ENCODE measurements at regions not wholly inside any gene's neighbourhood (a gene's known extent, or its start where the extent isn't known, plus 50 kb on each side); places are given as distances from the start of the nearest gene placed in this dataset.

DNA sequence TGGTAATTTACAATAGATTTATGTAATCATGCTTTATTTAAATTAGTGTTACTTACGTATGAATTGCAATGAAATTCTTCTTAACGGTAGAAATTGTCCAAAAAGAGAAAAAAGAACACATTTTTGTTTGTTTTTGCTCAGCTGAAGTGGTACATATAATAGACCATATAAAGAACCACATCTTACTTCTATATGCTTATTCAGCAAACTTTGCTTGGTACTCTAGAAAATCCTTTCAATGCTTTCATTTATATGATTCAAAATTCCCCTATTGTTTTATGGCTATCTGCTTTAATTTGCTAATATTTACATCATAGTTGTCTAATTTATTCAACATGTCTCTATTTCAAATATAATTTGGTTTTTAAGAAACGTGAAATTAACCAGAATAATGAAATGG lies 903.2 kb downstream of the ANKRD7 start:
- TF ChIP-seq CTCF (IDR thresholded peaks at IDR 0.05; ENCODE audit: low read depth, low read length), result no peak
- no peak overlapping the region for H3K4me3 ChIP-seq (ENCODE audit: low read depth, low read length)

- no peak for TF ChIP-seq CTCF (IDR thresholded peaks at IDR 0.05; ENCODE audit: low read depth, low read length)
- no peak overlapping the region for H3K4me3 ChIP-seq (ENCODE audit: low read depth, low read length)
Measured at GRCh38 chr7:119132436-119132835, 907.9 kb downstream of the ANKRD7 start.

DNA sequence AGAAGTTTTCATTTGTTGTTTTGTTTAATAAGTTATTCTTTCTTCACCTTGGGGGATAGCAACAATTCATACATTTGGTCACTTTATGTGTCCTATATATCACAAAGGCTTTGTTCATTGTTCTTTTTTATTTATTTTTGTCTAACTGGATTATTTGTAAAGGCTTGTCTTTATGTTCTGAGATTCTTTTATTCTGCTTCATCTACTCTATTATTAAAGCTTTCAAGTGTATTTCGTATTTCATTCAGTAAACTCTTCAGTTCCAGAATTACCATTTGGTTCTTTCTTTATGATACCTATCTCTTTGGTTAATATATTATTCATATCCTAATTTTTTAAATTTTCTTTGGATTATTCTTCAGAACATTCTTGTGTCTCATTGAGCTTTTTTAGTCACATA lies 942.9 kb downstream of the ANKRD7 start:
- TF ChIP-seq CTCF (IDR thresholded peaks at IDR 0.05; ENCODE audit: low read depth, low read length), result no peak
- no peak overlapping the region for H3K4me3 ChIP-seq (ENCODE audit: low read depth, low read length)

DNA sequence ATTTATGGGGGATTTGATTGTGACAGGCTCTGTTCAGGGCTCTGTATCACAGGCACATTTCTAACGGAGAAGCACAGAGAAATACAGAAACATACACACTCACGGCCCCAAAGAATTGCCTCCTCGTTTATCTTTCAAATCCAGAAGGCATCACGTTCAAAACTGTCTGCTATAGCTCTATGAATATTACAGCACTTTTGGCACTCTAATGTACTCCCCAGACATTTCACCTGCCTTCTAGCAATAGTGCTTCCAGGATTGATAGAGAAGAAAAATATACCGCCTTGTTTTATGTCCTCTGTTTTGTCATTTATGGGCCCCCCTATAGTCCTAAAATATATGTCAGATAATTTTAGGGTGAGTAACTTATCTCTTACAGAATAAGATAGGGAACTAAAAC lies 947.5 kb downstream of the ANKRD7 start:
- H3K4me3 ChIP-seq (ENCODE audit: low read depth, low read length), result no peak overlapping the region
- no peak for TF ChIP-seq CTCF (IDR thresholded peaks at IDR 0.05; ENCODE audit: low read depth, low read length)

DNA sequence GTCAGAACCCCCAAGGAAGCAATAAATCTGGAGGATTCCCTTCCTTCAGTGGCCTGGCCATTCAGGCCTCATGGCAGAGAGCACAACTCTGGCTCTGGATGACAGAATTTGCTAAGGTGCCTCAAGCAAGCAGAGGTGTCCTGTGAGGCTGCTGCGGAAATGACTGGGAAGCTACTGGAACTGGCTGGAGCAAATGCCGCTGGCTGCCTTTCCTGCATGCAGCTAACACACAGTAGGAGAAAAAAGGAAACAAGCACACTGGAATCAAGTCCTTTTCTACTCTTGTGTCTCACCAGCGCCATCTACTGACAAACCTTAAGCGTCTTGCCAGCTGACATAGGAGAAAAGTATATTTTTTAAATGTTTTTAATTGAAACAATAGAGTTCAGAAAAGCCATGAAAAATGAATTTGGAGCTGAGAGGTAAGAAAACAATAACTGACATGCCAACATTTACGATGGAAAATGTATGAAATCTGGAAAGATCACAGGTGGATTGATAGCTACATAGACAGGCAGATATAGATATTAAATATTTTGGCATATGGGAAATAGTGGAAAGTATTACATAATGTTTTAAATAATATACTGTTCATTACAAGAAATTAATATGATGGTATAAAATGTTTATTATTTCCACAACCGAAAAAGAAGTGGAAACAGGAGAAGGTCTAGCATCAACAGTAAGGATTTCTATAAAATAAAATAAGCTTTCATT lies 951.6 kb downstream of the ANKRD7 start:
- no peak for TF ChIP-seq CTCF (IDR thresholded peaks at IDR 0.05; ENCODE audit: low read depth, low read length)

DNA sequence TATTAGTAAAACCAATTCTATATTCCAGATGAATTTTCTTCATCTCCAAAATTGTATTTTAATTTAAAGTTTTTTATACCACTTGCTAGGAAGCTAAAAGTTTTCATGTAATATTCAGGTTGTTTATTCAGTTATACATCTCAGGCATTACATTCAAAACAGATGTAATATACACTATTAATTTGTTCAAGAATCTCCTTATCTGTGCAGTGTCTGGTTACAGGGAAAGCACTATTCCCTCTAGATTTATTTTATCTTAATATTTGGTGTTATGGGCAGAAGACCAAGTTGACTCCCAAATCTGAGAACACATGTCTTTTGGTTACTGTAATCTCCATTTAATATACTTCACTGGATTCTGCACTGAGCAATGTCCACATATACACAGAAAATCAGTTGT lies 953.4 kb downstream of the ANKRD7 start:
- TF ChIP-seq CTCF (IDR thresholded peaks at IDR 0.05; ENCODE audit: low read depth, low read length), result no peak

More for the DNA sequence above, 951.6 kb downstream of the ANKRD7 start:
- H3K4me3 ChIP-seq (ENCODE audit: low read depth, low read length), result no peak overlapping the region

DNA sequence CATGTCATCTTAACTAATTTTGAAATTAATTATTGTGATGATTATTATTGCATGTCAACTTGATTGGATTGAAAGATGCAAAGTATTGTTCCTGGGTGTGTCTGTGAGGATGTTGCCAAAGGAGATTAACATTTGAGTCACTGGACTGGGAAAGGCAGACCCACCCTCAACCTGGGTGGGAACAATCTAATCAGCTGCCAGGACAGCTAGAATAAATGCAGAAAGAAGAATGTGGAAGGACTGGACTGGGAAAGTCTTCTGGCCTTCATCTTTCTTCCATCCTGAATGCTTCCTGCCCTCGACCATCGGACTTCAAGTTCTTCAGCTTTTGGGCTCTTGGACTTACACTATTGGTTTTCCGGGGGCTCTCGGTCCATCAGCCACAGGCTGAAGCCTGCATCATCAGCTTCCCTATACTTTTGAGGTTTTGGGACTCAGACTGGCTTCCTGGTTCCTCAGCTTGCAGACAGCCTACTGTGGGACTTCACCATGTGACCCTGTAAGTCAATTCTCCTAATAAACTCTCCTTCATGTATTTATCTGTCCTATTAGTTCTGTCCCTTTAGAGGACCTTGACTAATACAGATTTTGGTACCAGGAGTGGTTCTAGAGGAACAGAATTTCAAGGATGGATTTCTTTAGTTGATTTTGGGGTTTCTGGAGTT lies 959.8 kb downstream of the ANKRD7 start:
- no peak overlapping the region for H3K4me3 ChIP-seq (ENCODE audit: low read depth, low read length)
- TF ChIP-seq CTCF (IDR thresholded peaks at IDR 0.05; ENCODE audit: low read depth, low read length), result no peak

More for the DNA sequence above, 953.4 kb downstream of the ANKRD7 start:
- H3K4me3 ChIP-seq (ENCODE audit: low read depth, low read length), result no peak overlapping the region
